HCT116 (cell line): ENCODE measurements at regions not wholly inside any gene's neighbourhood (a gene's known extent, or its start where the extent isn't known, plus 50 kb on each side); places are given as distances from the start of the nearest gene placed in this dataset.

ENCODE experiments used
- ATAC-seq: fragments of 200-7000 bp; cut with Tn5 transposase; 2 replicates; pipeline ENCODE4 v1.9.1; 2020; ENCODE audit warnings: mild to moderate bottlenecking, moderate library complexity
- BruUV-seq: library from RNA; stranded (reverse); fragments of 400-500 nt; replicated peaks from 2 replicates; lab custom pipeline; 2021; lab: Mats Ljungman, UMichigan
- CTCF ChIA-PET: fragments of 300-600 bp; sonication (Branson Sonifier 250); formaldehyde crosslinking; loops from one replicate; lab custom pipeline; 2021; ENCODE audit warnings: antibody characterized with exemption; lab: Charles Lee
- POLR2A ChIA-PET: fragments of 300-600, 350-600 bp; sonication (Branson Sonifier 250); formaldehyde crosslinking; loops from one replicate; lab custom pipeline; 2021; ENCODE audit warnings: antibody characterized with exemption; lab: Charles Lee
- RAD21 ChIA-PET, 2 experiments: fragments of 300-600 bp; sonication (Branson Sonifier 250); formaldehyde crosslinking; loops; one replicate each; lab custom pipeline; 2023; ENCODE audit warnings: low total read pairs in 2 of 2; ENCODE audit not compliant: uncharacterized antibody in 2 of 2, unreplicated experiment in 2 of 2, low non-redundant PET in 1 of 2; lab: Charles Lee
- DNase-seq: peaks from one replicate; pipeline ENCODE4 v3.0.0-alpha.2; 2010; ENCODE audit warnings: low read depth, low spot score
- H2AFZ ChIP-seq: fragments of 200-600 bp; shearing (Covaris generic), sonication (generic); 2 replicates; pipeline ENCODE4 v1.6.1; 2017; ENCODE audit warnings: low read depth, mixed run types, mixed read lengths, antibody characterized with exemption, low read length; ENCODE audit not compliant: poor library complexity, severe bottlenecking
- H3K27ac ChIP-seq: 2 replicates; pipeline ENCODE4 v1.5.1; 2012; ENCODE audit warnings: low read depth, low read length
- H3K27me3 ChIP-seq: fragments of 200-600 bp; sonication (generic); 2 replicates; pipeline ENCODE4 v1.6.1; 2016; ENCODE audit warnings: mixed run types, low read length, mixed read lengths; ENCODE audit not compliant: insufficient read depth
- H3K36me3 ChIP-seq, 2 experiments: fragments of 200-500 bp in 1 of 2; fragments of 200-600 bp in 1 of 2; sonication (Bioruptor generic) in 1 of 2; sonication (generic) in 1 of 2; 2 replicates each; pipeline versions ENCODE4 v1.5.1 to v1.6.1; 2014 to 2016; ENCODE audit warnings: low read length in 2 of 2, inconsistent platforms in 1 of 2, mixed read lengths in 1 of 2, mixed run types in 1 of 2; ENCODE audit not compliant: insufficient read depth in 2 of 2, control insufficient read depth in 1 of 2
- H3K4me1 ChIP-seq, 2 experiments: fragments of 200-600 bp in 1 of 2; sonication (generic) in 1 of 2; 2 replicates each; pipeline versions ENCODE4 v1.5.1 to v1.6.1; 2012 to 2017; ENCODE audit warnings: low read length in 2 of 2, inconsistent platforms in 1 of 2, mild to moderate bottlenecking in 1 of 2, mixed read lengths in 1 of 2, mixed run types in 1 of 2, moderate library complexity in 1 of 2; ENCODE audit not compliant: insufficient read depth in 2 of 2, control insufficient read depth in 1 of 2
- H3K4me2 ChIP-seq: fragments of 200-600 bp; sonication (generic); 2 replicates; pipeline ENCODE4 v1.6.1; 2017; ENCODE audit warnings: mixed run types, low read length, mixed read lengths
- H3K4me3 ChIP-seq, 2 experiments: fragments of 200-600 bp in 1 of 2; sonication (generic) in 1 of 2; replicated peaks in 1 of 2; 2 replicates each; pipeline ENCODE4 v1.5.1; 2011 to 2016; ENCODE audit warnings: low read length in 2 of 2, control low read depth in 1 of 2, low read depth in 1 of 2, mild to moderate bottlenecking in 1 of 2, mixed read lengths in 1 of 2, mixed run types in 1 of 2
- H3K79me2 ChIP-seq: fragments of 200-600 bp; sonication (generic); 2 replicates; pipeline ENCODE4 v1.6.1; 2017; ENCODE audit warnings: mild to moderate bottlenecking, mixed run types, low read length, moderate library complexity, mixed read lengths; ENCODE audit not compliant: insufficient read depth
- H3K9ac ChIP-seq: fragments of 200-600 bp; sonication (generic); 2 replicates; pipeline ENCODE4 v1.6.1; 2016; ENCODE audit warnings: low read length, mixed read lengths
- H3K9me2 ChIP-seq: fragments of 200-600 bp; sonication (generic), shearing (Covaris generic); 2 replicates; pipeline ENCODE4 v1.6.1; 2017; ENCODE audit warnings: mixed run types, mild to moderate bottlenecking, moderate library complexity; ENCODE audit not compliant: insufficient read depth
- H3K9me3 ChIP-seq, 2 experiments: fragments of 200-500 bp in 1 of 2; fragments of 200-600 bp in 1 of 2; sonication (Bioruptor generic) in 1 of 2; sonication (generic) in 1 of 2; 2 replicates each; pipeline ENCODE4 v1.6.1; 2014 to 2017; ENCODE audit warnings: low read length in 2 of 2, mixed read lengths in 2 of 2, inconsistent platforms in 1 of 2, low read depth in 1 of 2, mild to moderate bottlenecking in 1 of 2, mixed run types in 1 of 2, moderate library complexity in 1 of 2; ENCODE audit not compliant: control insufficient read depth in 1 of 2, insufficient read depth in 1 of 2
- H4K20me1 ChIP-seq: fragments of 200-600 bp; sonication (generic), shearing (Covaris generic); 2 replicates; pipeline ENCODE4 v1.6.1; 2017; ENCODE audit warnings: mixed run types, mild to moderate bottlenecking, moderate library complexity; ENCODE audit not compliant: insufficient read depth
- ELF1 ChIP-seq: IDR thresholded peaks from 2 replicates; pipeline ENCODE4 v1.6.1; 2012; ENCODE audit warnings: low read depth, borderline replicate concordance
- FOSL1 ChIP-seq: IDR thresholded peaks from 2 replicates; pipeline ENCODE4 v1.6.1; 2012; ENCODE audit warnings: low read depth
- JUND ChIP-seq: IDR thresholded peaks from 2 replicates; pipeline ENCODE4 v1.6.1; 2012
- POLR2A ChIP-seq: IDR thresholded peaks from 2 replicates; pipeline ENCODE4 v1.7.0; 2011; ENCODE audit warnings: borderline replicate concordance; ENCODE audit not compliant: insufficient read depth, insufficient read length; ENCODE audit errors: extremely low read depth
- POLR2AphosphoS5 ChIP-seq: IDR thresholded peaks from 2 replicates; pipeline ENCODE4 v1.6.1; 2011; ENCODE audit warnings: mild to moderate bottlenecking, low read depth, low read length, moderate library complexity
- RAD21 ChIP-seq: IDR thresholded peaks from 2 replicates; pipeline ENCODE4 v1.6.1; 2012; ENCODE audit warnings: low read depth, mild to moderate bottlenecking
- SIN3A ChIP-seq: IDR thresholded peaks from 2 replicates; pipeline ENCODE4 v1.6.1; 2012; ENCODE audit warnings: low read depth
- SP1 ChIP-seq: IDR thresholded peaks from 2 replicates; pipeline ENCODE4 v1.6.1; 2012; ENCODE audit warnings: low read depth
- SRF ChIP-seq: IDR thresholded peaks from 2 replicates; pipeline ENCODE4 v1.6.1; 2012; ENCODE audit warnings: low read depth
- TCF7L2 ChIP-seq: IDR thresholded peaks from 2 replicates; pipeline ENCODE4 v1.7.0; 2011; ENCODE audit warnings: borderline replicate concordance, inconsistent platforms; ENCODE audit not compliant: insufficient read depth, insufficient read length; ENCODE audit errors: extremely low read depth
- YY1 ChIP-seq: IDR thresholded peaks from 2 replicates; pipeline ENCODE4 v1.6.1; 2011; ENCODE audit warnings: low read length, low read depth, moderate library complexity, mild to moderate bottlenecking; ENCODE audit not compliant: insufficient replicate concordance; ENCODE audit errors: extremely low read depth
- ZFX ChIP-seq: fragments of 450-650 bp; IDR thresholded peaks from 2 replicates; pipeline ENCODE4 v1.6.1; 2017
- ZNF274 ChIP-seq: fragments of 200-500 bp; sonication (Bioruptor generic); IDR thresholded peaks from 2 replicates; pipeline ENCODE4 v1.6.1; 2014; ENCODE audit warnings: mild to moderate bottlenecking, low read depth, low read length, inconsistent platforms
- intact Hi-C: fragments of 100-400 bp; cut with micrococcal nuclease; formaldehyde crosslinking; loops from 2 replicates; pipeline ENCODE4 v1.10.0; 2022
- TF ChIP-seq, protein P1 (sequence below): IDR thresholded peaks from 2 replicates; pipeline ENCODE4 v1.6.1; 2012
- TF ChIP-seq, protein P2 (sequence below): IDR thresholded peaks from 2 replicates; pipeline ENCODE4 v1.6.1; 2012

DNA sequence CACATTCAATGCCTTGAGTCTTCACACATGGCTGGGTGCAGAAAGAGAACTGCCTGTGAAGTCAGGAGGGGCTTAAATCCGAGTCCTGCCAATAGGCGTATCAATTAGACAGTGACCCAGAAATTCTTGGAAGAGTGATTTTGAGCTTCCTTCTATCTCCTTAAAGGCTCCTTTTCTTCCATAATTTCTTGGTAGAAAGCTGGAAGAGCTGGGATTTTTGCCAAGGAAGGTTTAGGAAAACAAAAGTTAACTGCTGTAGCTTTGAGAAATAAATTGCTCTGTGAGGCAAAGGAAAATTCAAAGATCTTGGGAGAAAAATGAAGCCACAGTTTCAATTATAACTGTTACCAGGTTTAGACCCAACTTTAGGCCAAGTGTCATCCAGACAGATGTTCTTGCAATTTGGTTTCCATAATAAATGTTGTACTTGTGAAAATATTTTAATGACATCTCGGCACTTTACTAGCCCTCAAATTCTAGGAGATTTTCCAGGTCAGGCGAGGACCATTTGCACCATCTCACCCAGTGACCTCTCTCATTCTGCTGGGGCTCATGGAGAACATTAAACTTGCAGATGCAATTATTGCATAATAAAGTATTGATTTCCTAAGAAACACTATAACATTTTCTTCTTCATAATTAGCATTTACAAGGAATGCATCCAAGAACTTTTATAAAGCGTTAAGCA is 329.7 kb upstream of the MEIS1 start:
- intact Hi-C loops = no loop called here
- H4K20me1 ChIP-seq = no peaks in the 10 kb centered on the region
- H2AFZ ChIP-seq = no peak overlapping the region
- ChIA-PET RAD21 (no interaction called here), CTCF (no interaction called here), POLR2A (no interaction called here)
- ATAC-seq (no peak), DNase-seq (no peak)
- no peaks in the 10 kb centered on the region for H3K9me3 ChIP-seq
- TF ChIP-seq, protein P1, sequence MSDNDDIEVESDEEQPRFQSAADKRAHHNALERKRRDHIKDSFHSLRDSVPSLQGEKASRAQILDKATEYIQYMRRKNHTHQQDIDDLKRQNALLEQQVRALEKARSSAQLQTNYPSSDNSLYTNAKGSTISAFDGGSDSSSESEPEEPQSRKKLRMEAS = no peak
- no peak for TF ChIP-seq ELF1
- no peak for TF ChIP-seq FOSL1
- TF ChIP-seq SRF = no peak
- no peak for TF ChIP-seq TCF7L2
- TF ChIP-seq POLR2A = no peak
- TF ChIP-seq RAD21 = no peak
- no peak for TF ChIP-seq YY1
- no peak for TF ChIP-seq ZFX
- TF ChIP-seq SIN3A = no peak
- TF ChIP-seq JUND = no peak
- no peak for TF ChIP-seq ZNF274
- TF ChIP-seq, protein P2, sequence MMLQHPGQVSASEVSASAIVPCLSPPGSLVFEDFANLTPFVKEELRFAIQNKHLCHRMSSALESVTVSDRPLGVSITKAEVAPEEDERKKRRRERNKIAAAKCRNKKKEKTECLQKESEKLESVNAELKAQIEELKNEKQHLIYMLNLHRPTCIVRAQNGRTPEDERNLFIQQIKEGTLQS = no peak
- no peak for TF ChIP-seq POLR2AphosphoS5
- no peak for TF ChIP-seq SP1
- H3K9me2 ChIP-seq = no peaks in the 10 kb centered on the region
- no peaks in the 10 kb centered on the region; the same call in 1 of the 2 replicates for H3K27me3 ChIP-seq
- no TSS peak for BruUV-seq
- H3K4me2 ChIP-seq = no peak overlapping the region
- H3K9ac ChIP-seq = no peak overlapping the region
- no peak overlapping the region for H3K4me3 ChIP-seq
- no peaks in the 10 kb centered on the region for H3K79me2 ChIP-seq
- H3K36me3 ChIP-seq = no peaks in the 10 kb centered on the region
- no peaks in the 10 kb centered on the region for H3K4me1 ChIP-seq
- H3K27ac ChIP-seq = no peak overlapping the region
